Activated CD8-positive, alpha-beta memory T cell treated with anti-CD3 and anti-CD28 coated beads for 4 hours (primary cell): ENCODE measurements at regions not wholly inside any gene's neighbourhood (a gene's known extent, or its start where the extent isn't known, plus 50 kb on each side); places are given as distances from the start of the nearest gene placed in this dataset.
"Not testable (repeated sequence)": the region's sequence is repeated elsewhere in the genome, so short reads cannot be mapped to it uniquely, and the experiment has no call there.

ENCODE experiments used
- DNase-seq, 2 donors: peaks; one replicate each; pipeline ENCODE4 v3.0.0-alpha.2; 2020; ENCODE audit warnings: low read depth in 2 of 2

DNA sequence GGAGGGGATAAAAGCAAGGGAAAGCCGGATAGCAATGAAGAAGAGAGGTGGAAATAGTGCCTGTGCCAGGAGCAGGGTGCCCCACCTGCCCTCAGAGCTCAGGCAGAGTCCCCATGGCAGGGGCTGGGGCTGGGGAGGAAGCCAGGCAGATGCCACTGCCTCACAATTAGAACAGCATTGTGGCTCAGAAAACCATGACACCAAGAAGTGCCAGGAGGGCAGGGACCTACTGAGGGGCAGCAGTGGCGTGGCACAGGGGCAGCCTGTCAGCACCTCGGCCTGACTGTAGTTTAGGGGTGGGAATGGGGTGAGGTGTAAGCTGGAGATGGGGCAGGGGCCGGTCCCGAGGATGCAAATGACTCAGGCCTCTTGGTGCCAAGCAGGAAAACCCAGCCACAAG, 532.1 kb upstream of the B3GAT1 start:
- no peak for DNase-seq

DNA sequence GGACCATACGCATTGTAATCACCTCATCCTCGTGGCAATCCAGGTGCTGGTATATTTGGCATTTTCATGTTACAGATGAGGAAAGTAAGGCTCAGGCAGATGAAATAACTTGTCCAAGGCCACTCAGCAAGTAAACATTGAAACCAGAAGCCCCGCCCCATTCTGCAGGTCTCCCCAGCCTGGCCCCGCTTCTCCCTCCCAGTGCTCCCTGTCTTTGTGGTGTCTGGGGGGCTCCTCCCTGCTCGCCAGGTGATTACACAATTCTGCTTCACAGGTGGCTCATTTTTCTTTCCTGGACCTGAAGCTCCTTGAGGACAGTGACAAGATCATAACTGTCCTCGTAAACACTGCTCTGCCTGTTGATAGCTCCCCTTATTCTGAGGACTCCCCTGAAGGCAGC, 531.5 kb upstream of the B3GAT1 start:
- no peak for DNase-seq

DNA sequence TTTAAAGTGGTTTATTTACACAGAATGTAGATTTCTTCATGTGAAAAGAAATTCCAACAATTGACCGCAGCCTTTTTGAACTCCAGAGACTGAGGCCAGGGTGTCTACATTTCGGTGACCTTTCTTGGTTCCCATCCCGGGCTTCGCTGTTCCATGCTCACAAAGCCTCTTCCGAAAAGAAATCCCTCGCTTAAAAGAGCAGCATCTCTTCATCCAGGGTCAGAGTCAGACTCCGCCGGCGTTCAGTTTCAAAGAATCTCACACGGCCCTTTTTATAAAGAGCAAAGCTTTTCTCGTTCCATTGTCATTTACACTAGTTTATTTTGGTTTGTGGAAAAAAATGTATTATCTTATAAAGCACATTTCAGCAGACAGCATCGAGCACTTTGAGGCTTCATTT, 530.6 kb upstream of the B3GAT1 start:
- DNase-seq: no peak

DNA sequence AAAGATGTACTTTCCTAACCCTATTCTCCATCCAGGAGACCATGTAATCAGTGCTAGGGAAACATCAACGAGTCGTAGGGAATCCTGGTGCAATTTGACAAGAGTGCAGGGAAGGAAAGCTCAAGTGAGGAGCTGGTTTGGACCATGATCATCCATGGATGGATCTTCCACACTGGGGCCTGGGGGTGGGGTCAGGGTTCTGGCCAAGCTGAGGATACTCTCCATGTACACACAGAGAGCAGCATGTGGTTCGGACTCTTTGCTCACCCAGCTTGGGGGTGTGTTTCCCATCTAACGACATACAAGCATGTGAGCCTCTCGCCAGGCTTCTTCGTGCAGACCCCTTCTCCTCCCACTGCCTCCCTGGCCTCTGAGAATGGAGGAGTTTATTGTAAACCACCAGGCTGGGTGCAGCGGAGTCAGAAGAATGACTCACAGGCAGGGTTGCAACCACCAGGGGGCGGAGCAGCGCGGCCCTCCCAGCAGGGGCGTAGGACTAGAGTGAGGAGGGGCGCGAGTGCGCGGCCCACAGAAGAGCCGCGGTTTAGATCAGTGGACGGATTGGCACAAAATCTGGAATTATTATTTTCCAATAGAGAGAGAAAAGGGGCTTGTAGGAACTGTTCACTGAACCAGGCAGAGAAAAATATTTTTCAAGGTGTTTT, 530.0 kb upstream of the B3GAT1 start:
- not testable (repeated sequence) for DNase-seq

DNA sequence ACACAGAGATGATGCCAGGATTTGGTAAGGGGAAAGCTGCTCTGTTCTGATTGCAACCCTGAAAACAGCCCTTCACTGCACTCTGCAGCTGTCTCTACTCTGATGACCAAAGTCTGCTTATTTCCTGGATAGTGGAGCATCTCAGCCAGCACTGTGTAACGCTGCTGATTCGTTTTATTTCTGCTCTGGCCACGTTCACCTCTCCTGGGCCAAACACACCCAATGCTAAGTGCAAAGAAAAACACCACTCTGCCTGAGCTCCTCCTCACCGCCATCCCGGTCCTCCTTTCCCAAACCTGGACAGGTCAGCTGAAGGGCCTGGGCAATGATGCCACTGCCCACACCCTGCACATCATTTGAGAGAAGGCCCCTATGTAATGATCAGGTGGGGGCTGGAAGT, 529.3 kb upstream of the B3GAT1 start:
- DNase-seq: no peak

DNA sequence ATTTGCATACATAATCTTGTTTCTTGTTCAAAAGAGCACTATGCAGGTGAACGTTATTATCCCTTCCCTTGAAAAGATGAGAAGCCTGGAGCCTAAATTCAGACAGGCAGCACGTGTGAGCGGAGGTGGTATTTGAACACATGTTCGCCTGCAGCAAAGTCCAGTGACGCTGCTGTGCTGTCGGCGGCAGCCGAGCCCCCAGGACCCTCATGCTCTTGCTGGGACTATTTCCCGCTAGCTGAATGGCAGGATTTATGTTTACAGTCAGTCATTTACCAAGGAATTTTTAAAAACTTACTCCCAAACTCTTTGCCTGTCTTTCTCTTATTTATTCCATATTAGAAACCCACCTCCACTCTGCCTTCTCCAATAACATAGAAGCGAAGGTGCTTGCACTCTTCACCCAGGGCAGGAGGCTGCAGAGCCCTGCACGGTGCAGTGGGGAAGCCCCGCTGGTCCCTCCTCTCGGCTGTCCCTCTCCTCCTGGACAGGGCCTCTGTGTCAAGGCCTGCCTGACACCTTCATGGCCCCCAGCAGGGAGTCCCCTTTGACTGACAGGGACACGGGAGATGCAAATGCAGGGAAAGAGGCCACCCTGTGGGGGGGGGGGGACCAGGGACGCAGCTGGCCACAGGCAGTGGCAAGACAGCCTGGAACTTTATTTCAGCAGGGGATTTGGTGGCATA, 528.5 kb upstream of the B3GAT1 start:
- DNase-seq: no peak

DNA sequence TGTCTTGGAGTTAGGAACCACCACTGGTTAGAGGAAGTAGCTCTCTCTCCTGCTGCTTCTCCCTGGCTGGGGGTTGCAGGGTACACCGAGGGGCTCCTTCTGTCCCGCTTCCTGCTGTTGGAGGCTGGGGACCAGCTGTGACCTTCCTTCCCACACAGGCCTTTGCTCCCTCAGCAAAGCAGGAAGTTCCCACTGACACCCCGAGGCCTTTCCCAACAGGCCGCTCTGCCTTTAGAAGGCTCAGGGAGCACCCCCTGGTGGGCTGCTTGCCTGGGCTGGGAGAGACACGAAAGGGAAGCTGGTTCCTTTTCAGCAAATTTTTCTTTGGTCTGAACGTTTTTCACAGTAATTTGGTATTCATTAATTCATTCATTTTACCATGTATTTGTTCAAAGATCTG, 527.9 kb upstream of the B3GAT1 start:
- no peak for DNase-seq

DNA sequence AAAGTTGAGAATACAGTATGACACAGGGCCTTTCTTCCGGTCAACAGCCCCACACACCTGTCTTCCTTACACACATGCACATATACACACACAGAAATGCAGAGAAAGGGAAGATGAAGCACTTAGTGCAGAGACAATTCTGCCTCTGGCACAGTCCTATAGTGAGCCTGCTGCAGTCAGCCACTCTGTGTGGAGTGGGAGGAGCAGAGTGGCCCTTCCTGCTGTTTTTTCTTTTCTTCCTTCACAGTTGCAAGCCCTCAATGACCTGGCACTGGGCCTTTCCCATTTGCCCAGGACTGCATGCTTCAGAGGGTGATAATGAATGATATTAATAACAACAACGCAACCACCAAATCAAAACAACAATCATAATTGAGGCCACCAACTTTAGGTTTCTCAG, 527.0 kb upstream of the B3GAT1 start:
- no peak for DNase-seq

DNA sequence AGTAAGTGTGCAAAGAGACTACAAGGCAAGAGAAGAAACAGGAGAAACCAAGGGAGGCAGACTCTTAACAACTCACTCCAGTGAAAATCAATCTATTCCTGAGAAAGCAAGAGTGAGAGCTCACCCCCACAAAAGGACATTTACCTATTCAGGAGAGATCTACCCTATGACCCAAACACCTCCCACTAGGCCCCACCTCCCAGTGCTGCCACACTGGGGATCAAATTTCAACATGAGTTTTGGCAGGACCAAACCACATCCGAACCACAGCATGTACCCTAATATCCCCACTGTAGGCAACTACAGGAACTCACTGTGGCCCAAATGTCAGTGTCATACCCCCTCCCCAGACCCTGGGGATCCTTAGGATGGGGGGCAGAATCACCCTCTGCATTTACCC, 526.2 kb upstream of the B3GAT1 start:
- no peak for DNase-seq

DNA sequence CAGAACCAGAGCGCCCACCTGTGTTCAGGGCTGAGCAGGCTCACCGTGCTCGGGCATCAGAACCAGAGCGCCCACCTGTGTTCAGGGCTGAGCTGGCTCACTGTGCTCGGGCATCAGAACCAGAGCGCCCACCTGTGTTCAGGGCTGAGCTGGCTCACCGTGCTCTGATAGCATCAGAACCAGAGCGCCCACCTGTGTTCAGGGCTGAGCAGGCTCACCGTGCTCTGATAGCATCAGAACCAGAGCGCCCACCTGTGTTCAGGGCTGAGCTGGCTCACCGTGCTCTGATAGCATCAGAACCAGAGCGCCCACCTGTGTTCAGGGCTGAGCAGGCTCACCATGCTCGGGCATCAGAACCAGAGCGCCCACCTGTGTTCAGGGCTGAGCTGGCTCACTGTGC, 525.2 kb upstream of the B3GAT1 start:
- DNase-seq: not testable (repeated sequence)

DNA sequence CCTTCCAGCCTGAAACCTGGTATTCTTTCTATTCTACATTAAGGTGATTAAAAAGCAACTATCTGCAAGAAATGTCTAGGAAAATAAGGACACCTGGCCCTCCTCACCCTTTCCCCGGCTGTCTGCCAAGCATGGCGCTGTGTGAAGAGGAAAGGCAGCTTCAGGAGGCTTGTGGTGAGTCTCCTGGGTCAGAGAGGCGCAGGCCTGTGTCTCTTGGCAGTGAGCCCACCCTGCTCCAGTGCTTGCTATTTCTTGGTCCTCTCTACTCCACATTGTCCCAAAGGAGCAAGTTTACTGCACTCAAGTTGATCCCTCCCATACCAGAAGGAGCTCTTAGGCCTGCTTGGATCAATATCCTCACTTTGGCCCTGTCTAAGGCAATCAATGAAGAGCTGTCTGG, 520.7 kb upstream of the B3GAT1 start:
- DNase-seq: no peak

DNA sequence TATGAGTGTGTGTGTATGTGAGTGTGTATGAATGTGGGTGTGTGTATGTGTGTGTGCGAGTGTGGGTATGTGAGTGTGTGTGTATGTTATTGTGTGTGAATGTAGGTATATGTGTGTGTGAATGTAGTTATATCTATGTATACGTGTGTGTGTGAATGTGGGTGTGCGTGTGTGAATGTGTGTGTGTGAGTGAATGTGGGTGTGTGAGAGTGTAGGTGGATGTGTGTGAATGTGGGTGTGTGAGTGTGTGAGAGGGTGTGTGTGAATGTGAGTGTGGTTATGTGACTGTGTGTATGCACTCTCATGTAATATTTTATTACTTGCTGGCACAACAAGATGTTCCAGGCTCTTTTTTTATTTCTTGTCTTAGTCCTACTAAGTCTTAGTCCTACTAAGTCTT, 513.4 kb upstream of the B3GAT1 start:
- no peak for DNase-seq

DNA sequence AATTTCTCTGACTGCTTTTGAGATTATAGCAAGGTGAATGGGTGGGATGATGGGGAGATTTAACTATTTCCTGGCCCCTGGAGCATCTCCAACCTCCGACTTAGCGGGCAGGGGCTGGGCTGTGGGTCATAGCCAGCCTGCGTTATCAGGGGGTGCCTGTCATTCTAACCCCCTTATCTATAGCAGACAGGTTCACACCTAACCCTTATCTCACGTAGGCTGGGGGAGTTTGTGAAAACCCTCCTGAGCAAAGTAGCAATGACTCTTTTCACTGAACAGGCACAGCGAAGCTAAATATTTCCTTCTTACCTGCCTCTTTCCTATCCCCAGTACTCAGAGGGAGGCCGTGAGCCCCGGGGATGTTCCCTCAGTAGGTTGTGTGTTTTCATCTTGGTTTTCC, 511.4 kb upstream of the B3GAT1 start:
- no peak for DNase-seq

DNA sequence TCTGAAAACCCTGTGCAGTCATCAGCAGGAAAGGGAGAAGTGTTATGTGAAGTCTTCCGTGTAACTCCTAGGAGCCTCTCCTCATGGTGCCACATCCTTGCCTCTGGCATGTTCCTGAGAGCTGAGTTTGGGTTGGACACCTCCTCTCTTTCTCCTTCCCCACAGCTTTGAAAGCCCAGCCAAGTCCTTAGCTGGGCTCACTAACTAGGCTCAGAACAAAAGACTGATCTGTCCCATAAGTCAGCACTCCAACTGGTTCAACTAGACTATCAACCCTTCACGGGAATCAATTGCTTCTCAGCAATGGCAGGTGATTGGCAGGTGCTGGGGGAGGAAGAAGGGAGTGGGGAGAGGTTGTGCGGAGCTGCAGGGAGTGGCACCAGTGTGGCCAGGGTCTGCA, 509.9 kb upstream of the B3GAT1 start:
- no peak for DNase-seq

DNA sequence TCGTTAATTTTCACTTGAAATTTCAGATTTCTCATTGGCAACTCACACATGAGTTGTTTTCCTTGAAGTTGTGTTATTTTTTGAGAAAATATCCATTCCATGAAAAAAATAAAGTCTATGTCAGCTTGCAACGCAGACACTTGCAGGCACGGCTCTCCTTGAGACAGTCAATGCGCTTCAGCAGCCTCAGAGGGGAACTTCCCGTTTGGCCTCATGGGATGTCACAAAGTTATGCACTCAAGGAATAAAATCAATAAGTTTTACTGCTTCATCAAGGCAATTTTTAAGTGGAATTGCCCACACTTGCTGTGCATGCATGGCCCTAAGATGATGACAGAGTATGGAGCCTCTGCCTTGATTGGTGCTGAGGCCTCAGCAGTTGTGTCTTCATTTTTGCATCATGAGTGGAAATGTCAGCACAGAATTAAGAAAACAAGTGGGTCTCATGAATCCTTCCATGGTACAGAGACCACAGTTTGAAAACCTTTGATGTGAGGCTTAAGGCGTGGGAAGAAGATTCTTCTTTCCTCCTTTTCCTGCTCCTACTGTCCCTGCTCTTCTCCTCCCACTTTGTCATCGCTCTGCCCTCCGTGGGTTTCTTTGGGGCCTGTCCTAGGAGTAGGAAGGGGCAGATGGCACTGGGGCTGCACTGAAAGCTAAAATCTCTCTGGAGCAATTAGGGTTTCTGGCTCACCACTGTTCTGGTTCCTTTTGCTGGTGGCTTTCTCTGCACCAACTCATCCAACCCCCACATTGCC, 509.0 kb upstream of the B3GAT1 start:
- DNase-seq: no peak

DNA sequence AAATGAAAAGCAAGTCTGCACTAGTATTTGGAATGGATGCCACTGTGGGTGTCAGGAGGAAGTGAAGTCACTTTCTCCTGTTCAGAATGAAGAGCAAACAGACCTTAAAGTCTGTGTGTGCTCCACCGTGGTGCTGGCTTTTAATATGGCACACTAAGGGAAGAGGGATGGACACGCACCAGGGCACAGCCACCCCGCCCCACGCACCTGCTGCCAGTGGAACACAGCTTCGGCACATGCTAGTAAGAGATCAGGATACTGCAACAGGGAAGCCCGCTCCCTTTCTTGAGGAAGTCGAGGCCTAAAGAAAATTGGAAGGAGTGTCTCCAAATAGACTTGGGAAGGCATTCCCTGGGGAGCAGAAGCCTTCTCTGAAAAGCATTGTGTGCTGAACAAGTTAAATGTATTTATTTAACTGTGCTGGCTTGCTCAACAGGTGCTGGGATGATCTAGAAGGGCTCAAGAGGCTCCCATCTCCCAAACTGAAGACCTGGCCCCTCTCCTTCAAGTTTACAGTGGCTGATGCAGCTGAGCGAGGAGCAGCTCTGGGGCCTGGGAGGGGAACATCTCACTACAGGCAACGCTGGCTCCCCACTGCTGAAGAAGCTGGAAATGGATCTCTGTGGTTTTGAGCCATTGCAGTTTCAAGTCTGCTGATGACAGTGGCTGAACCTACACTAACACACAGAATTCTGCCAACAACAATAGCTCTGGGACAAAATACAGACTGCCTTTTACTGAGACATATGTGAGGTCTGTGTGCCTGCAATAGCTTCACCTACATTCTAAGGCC, 504.6 kb upstream of the B3GAT1 start:
- DNase-seq: no peak

DNA sequence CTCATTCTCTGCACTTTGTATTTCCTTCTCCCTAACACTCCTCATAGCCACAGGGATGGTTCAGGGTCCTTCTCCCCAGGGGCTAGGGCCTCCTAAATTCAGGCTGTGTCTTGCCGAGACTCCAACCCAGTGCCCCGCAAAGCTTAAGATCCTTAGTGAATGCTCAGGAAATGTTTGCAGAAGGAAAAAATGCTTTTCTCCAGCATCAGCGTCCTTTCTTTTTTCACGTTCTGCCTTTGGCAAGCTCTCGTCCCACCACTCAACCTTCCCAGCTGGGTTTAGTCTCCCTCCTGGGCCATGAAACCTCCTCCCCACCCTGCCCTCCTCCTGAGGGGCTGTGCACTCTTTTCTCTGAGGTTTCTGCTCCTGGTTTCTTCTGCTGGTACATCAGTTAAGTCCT, 503.8 kb upstream of the B3GAT1 start:
- no peak for DNase-seq

DNA sequence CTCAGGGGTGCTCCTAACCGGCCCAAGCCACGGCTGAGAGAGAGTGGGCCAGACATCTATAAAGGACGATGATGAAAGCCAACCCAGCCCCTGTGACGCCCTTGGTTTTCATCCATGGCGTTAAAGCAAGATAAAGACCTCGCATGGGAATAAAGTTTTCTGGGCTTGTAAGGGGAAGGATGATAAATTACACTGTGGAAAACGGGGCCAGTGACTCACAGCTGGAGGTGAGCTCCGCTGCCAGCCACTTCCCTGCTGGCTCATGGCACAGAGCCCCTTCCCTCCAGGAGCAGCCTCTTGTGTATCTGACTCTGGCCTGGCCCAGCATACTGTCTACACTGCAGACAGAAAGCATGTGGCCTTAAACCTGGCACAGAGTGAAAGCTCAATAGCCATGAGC, 503.2 kb upstream of the B3GAT1 start:
- DNase-seq: no peak

DNA sequence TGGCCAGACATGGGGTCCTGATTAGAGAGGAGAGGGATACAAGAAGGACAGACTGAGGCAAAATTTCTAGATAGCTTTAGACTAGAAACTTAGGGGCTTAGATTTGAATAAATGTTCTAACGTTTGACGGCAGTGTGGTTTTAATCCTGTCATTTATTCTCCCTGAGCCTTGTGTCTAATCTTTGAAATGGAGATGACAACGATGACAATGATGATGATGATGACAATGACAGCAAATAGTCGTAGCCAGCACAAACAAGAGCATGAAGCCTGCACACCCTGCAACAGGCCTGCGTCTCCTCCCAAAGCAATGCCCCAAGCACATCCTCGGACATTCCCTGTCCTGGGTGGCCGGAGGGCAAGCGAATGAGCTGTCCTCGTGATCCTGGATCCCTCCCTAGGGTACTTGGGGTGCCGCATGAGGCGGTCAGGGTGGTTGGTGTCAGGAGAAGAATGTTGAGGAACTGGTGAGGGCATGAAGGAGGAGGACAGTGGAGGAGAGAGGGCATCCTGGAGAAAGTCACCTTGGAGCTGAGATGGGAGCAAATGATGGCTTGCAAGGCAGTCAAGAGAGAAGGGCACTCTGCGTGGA, 502.1 kb upstream of the B3GAT1 start:
- no peak for DNase-seq

DNA sequence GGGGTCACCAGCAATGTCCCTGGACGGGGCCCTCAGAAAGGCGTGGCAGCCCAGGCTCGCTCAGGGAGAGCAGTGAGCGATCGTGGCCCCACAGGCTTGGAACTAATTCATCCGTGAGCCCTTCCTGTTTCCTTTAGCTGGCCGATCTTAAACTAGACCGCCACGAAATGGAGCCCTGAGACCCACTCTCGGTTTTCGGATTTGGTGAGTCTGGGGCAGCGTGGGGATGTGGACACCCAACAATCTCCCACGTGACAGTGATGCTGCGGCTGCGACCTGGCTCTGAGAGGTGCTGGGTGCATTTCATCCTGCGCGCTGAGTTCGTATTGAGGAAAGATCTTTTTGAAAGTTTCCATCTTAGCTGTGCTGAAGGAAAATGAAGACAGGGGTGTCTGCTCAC, 501.3 kb upstream of the B3GAT1 start:
- DNase-seq: no peak

DNA sequence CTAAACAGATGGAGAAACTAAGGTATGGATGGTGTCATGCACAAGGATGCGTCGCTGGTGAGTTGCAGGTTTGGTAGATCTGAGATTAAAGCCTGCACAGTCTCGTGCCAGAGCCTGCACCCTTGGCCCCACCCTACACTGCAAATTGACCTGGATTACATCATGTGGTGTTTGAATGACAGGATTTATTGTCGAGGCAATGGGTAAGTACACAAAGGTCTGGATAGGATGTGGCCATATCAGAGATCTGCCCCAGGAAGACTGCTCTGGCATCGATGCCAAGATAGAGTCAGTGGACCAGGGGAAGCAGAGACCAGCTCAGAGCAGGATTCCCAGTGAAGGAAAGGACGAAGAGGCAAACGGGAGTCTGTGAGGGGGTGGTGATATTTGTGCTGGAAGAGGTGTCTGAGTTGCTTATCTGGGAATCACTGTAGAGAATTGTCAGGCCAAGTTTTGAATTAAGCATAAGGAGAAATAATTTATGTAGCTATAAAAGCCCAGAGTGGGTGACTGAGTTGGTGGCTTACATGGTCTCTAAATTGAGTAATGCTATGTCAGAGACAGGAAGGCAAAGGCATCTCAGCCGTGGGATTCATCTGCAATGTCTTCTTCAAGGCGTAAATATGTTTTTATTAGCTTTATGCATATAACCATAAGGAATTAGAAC, 499.6 kb upstream of the B3GAT1 start:
- DNase-seq: no peak
